Mesendoderm (in vitro differentiated cells): ENCODE measurements at regions not wholly inside any gene's neighbourhood (a gene's known extent, or its start where the extent isn't known, plus 50 kb on each side); places are given as distances from the start of the nearest gene placed in this dataset.

Experiments used
- DNase-seq: peaks from one replicate; pipeline ENCODE4 v3.0.0; 2013
- H2AK5ac ChIP-seq: 2 replicates; pipeline ENCODE4 v1.6.1; 2013; ENCODE audit warnings: low read length, inconsistent platforms
- H2BK120ac ChIP-seq: 2 replicates; pipeline ENCODE4 v1.6.1; 2013; ENCODE audit warnings: low read depth, mild to moderate bottlenecking, low read length, moderate library complexity, mixed read lengths
- H2BK15ac ChIP-seq: replicated peaks from 2 replicates; pipeline ENCODE4 v1.6.1; 2013; ENCODE audit warnings: low read depth, mild to moderate bottlenecking, moderate library complexity
- H2BK5ac ChIP-seq: 2 replicates; pipeline ENCODE4 v1.6.1; 2013; ENCODE audit warnings: low read length, inconsistent platforms
- H3K18ac ChIP-seq: 2 replicates; pipeline ENCODE4 v1.6.1; 2013; ENCODE audit warnings: mild to moderate bottlenecking, low read length, mixed read lengths
- H3K23ac ChIP-seq: one replicate; pipeline ENCODE4 v1.6.1; 2013; ENCODE audit warnings: low read length
- H3K27ac ChIP-seq: 2 replicates; pipeline ENCODE4 v1.5.1; 2013; ENCODE audit warnings: low read depth, mild to moderate bottlenecking, inconsistent platforms, low read length, moderate library complexity
- H3K27me3 ChIP-seq: 2 replicates; pipeline ENCODE4 v1.6.1; 2013; ENCODE audit warnings: low read length, control low read depth, mild to moderate bottlenecking, inconsistent platforms; ENCODE audit not compliant: insufficient read depth, poor library complexity
- H3K36me3 ChIP-seq: 2 replicates; pipeline ENCODE4 v1.6.1; 2013; ENCODE audit warnings: low read length, inconsistent platforms; ENCODE audit not compliant: control insufficient read depth, insufficient read depth
- H3K4ac ChIP-seq: one replicate; pipeline ENCODE4 v1.6.1; 2013; ENCODE audit warnings: low read depth, mild to moderate bottlenecking, low read length, moderate library complexity
- H3K4me1 ChIP-seq: 2 replicates; pipeline ENCODE4 v1.6.1; 2013; ENCODE audit warnings: low read depth, low read length, inconsistent platforms; ENCODE audit not compliant: control insufficient read depth
- H3K4me2 ChIP-seq: 2 replicates; pipeline ENCODE4 v1.6.1; 2013; ENCODE audit warnings: low read length
- H3K4me3 ChIP-seq: 2 replicates; pipeline ENCODE4 v1.5.1; 2013; ENCODE audit warnings: mild to moderate bottlenecking, low read length
- H3K56ac ChIP-seq: one replicate; pipeline ENCODE4 v1.6.1; 2013; ENCODE audit warnings: low read length
- H3K79me1 ChIP-seq: 2 replicates; pipeline ENCODE4 v1.6.1; 2013; ENCODE audit warnings: low read length, inconsistent platforms
- H3K79me2 ChIP-seq: 2 replicates; pipeline ENCODE4 v1.6.1; 2013; ENCODE audit warnings: mild to moderate bottlenecking, low read length; ENCODE audit not compliant: control insufficient read depth, insufficient read depth
- H3K9ac ChIP-seq: 2 replicates; pipeline ENCODE4 v1.6.1; 2013; ENCODE audit warnings: low read length, inconsistent platforms
- H4K5ac ChIP-seq: one replicate; pipeline ENCODE4 v1.6.1; 2013; ENCODE audit warnings: low read length
- H4K8ac ChIP-seq: one replicate; pipeline ENCODE4 v1.6.1; 2013; ENCODE audit warnings: low read depth, mild to moderate bottlenecking, control low read depth, low read length, moderate library complexity
- WGBS: extraction: QIAGEN DNeasy Blood & Tissue Kit; methylation state at CpG from one replicate; pipeline ENCODE4 v1.1.7; 2013; ENCODE audit warnings: low lambda C conversion rate, missing lambda C conversion rate; ENCODE audit not compliant: insufficient coverage; ENCODE audit errors: extremely low coverage; 5-methylcytosine and 5-hydroxymethylcytosine counted together

GRCh38 chr22:47734511-47734910 lies 972.1 kb downstream of the TBC1D22A start:
- Histone ChIP-seq H4K8ac (no peak overlapping the region), H3K79me1 (no peaks in the 10 kb centered on the region), H3K56ac (no peak overlapping the region), H4K5ac (no peak overlapping the region), H2BK5ac (no peak overlapping the region), H3K23ac (no peak overlapping the region), H3K4ac (no peak overlapping the region), H2BK15ac (no peak overlapping the region), H2AK5ac (peak overlapping the region; percentile 84), H2BK120ac (no peak overlapping the region), H3K4me1 (peaks cover 6% of the 10 kb centered on the region), H3K9ac (no peak overlapping the region), H3K18ac (no peak overlapping the region), H3K4me2 (no peak overlapping the region), H3K36me3 (no peaks in the 10 kb centered on the region), H3K27me3 (no peaks in the 10 kb centered on the region), H3K27ac (no peak overlapping the region), H3K4me3 (no peak overlapping the region), H3K79me2 (no peaks in the 10 kb centered on the region)
- no peak for DNase-seq
- WGBS: no CpG with 5 or more reads among the region's 7 CpGs

DNA sequence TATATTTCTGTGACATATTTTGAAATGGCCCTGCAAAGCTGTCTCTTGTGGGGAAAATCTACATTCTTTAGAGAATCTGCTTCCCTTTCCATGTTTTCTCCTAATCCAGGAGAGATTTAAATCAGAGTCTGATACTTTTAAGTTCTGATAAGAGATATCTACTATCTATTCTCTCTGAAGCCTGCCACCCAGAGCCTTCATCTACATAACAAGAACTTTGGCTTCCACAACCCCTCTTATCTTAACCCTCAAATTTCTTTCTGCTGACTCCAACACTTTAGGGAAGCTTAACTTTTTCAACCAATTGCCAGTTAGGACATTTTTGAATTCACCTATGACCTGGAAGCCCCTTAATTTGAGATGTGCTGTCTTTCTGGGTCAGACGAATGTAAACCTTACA lies 965.2 kb downstream of the TBC1D22A start:
- WGBS: no CpG with 5 or more reads among the region's 1 CpG
- no peak overlapping the region for H3K18ac ChIP-seq
- peaks cover 12% of the 10 kb centered on the region for H3K4me1 ChIP-seq
- DNase-seq: peak; percentile 97
- peak overlapping the region; percentile 49 for H3K56ac ChIP-seq
- peak overlapping the region; percentile 71 for H3K27ac ChIP-seq
- H3K79me2 ChIP-seq: no peaks in the 10 kb centered on the region
- H4K8ac ChIP-seq: peak overlapping the region; percentile 39
- no peak overlapping the region for H3K4me3 ChIP-seq
- no peak overlapping the region for H2BK120ac ChIP-seq
- no peaks in the 10 kb centered on the region for H3K36me3 ChIP-seq
- no peak overlapping the region for H3K9ac ChIP-seq
- no peak overlapping the region for H4K5ac ChIP-seq
- H3K4me2 ChIP-seq: no peak overlapping the region
- peak overlapping the region; percentile 68 for H2BK5ac ChIP-seq
- H3K27me3 ChIP-seq: no peaks in the 10 kb centered on the region
- H2AK5ac ChIP-seq: no peak overlapping the region
- H2BK15ac ChIP-seq: no peak overlapping the region
- H3K23ac ChIP-seq: no peak overlapping the region
- no peaks in the 10 kb centered on the region for H3K79me1 ChIP-seq
- H3K4ac ChIP-seq: no peak overlapping the region

GRCh38 chr22:47724751-47725150 lies 962.3 kb downstream of the TBC1D22A start:
- peak overlapping the region; percentile 99 for H2BK5ac ChIP-seq
- H3K79me1 ChIP-seq: no peaks in the 10 kb centered on the region
- H3K79me2 ChIP-seq: no peaks in the 10 kb centered on the region
- H3K23ac ChIP-seq: no peak overlapping the region
- no peaks in the 10 kb centered on the region for H3K27me3 ChIP-seq
- no peak overlapping the region for H2BK120ac ChIP-seq
- H3K9ac ChIP-seq: peak overlapping the region; percentile 62
- H3K4me1 ChIP-seq: peaks cover 12% of the 10 kb centered on the region
- peak overlapping the region; percentile 88 for H3K56ac ChIP-seq
- H4K5ac ChIP-seq: no peak overlapping the region
- H3K18ac ChIP-seq: no peak overlapping the region
- H2AK5ac ChIP-seq: no peak overlapping the region
- no peak overlapping the region for H2BK15ac ChIP-seq
- H3K4me2 ChIP-seq: no peak overlapping the region
- no peaks in the 10 kb centered on the region for H3K36me3 ChIP-seq
- peak overlapping the region; percentile 85 for H3K27ac ChIP-seq
- no CpG with 5 or more reads among the region's 2 CpGs for WGBS
- H4K8ac ChIP-seq: no peak overlapping the region
- peak overlapping the region; percentile 99 for H3K4ac ChIP-seq
- no peak overlapping the region for H3K4me3 ChIP-seq
- DNase-seq: peak; percentile 98

DNA sequence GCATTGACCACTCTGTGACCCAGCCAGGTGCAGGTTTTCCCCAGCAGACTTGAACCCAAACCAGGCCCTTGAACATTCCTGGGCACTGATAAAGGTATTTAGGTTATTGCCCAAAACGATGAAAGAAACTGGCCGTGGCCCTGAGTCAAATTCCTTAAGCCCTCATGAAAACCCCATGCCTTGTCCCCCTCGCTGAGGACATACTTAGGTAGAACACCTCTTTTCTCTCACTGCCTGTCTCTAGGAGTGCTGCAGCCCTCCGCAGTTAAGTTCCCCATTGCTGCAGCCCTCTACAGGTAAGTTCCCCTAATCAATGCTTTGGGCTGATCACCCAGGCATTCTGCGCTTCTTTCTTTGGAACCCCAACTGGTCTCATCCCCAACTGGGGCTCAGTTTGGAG lies 961.6 kb downstream of the TBC1D22A start:
- Histone ChIP-seq H3K4ac (peak overlapping the region; percentile 99), H2BK15ac (no peak overlapping the region), H3K4me2 (no peak overlapping the region), H3K27me3 (no peaks in the 10 kb centered on the region), H3K79me1 (no peaks in the 10 kb centered on the region), H3K56ac (peak overlapping the region; percentile 85), H3K23ac (no peak overlapping the region), H3K9ac (peak overlapping the region; percentile 62), H2AK5ac (peak overlapping the region; percentile 45), H4K8ac (peak overlapping the region; percentile 65), H3K4me3 (no peak overlapping the region), H3K18ac (peak overlapping the region; percentile 91), H3K79me2 (no peaks in the 10 kb centered on the region), H3K36me3 (no peaks in the 10 kb centered on the region), H4K5ac (peak overlapping the region; percentile 36), H3K27ac (peak overlapping the region; percentile 85), H3K4me1 (peaks cover 10% of the 10 kb centered on the region), H2BK120ac (peak overlapping the region; percentile 98), H2BK5ac (peak overlapping the region; percentile 94)
- no CpG with 5 or more reads among the region's 5 CpGs for WGBS
- DNase-seq: peak; percentile 71

DNA sequence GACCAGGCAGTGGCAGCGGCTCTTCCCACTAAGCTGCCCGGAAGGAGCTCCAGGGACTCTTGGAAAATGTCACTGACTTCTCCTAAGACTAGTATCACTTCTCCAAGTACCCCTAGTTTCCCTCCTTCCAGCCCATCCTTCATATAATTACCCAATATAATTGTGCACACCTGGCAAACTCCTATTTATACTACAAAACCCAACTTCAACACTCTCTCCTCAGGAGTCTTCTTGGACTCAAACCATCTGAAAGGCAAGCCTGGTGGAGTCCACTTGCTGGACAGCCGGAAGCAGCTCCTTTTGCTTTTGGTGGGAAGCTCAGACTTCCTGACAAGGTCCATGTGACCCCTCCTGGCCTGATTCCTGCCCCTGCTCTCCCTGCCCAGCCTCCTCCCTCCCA lies 955.9 kb downstream of the TBC1D22A start:
- Histone ChIP-seq H4K5ac (no peak overlapping the region), H3K4me3 (no peak overlapping the region), H3K9ac (no peak overlapping the region), H3K18ac (peak overlapping the region; percentile 71), H4K8ac (no peak overlapping the region), H2BK5ac (no peak overlapping the region), H2AK5ac (peak overlapping the region; percentile 84), H3K56ac (peak overlapping the region; percentile 69), H3K27ac (no peak overlapping the region), H3K79me2 (no peaks in the 10 kb centered on the region), H3K27me3 (no peaks in the 10 kb centered on the region), H3K79me1 (no peaks in the 10 kb centered on the region), H3K4ac (peak overlapping the region; percentile 38), H2BK120ac (no peak overlapping the region), H3K36me3 (no peaks in the 10 kb centered on the region), H3K4me2 (no peak overlapping the region), H3K23ac (peak overlapping the region; percentile 30), H2BK15ac (no peak overlapping the region), H3K4me1 (peaks cover 5% of the 10 kb centered on the region)
- no peak for DNase-seq
- no CpG with 5 or more reads among the region's 3 CpGs for WGBS
